ENCODE measurements at regions not wholly inside any gene's neighbourhood (a gene's known extent, or its start where the extent isn't known, plus 50 kb on each side); places are given as distances from the start of the nearest gene placed in this dataset.

GRCh38 chr2:153068052-153068451, 349.6 kb downstream of the ARL6IP6 start:
- no peaks in the 10 kb centered on the region for H3K4me1 ChIP-seq (ENCODE audit: control insufficient read depth, insufficient read depth, low read length)
- ChIA-PET POLR2A (no interaction called here), CTCF (no interaction called here)
- intact Hi-C loops (cut with micrococcal nuclease; ENCODE audit: unreplicated experiment) (no loop called here), in situ Hi-C loops (cut with HindIII; ENCODE audit: low pct_unique_long_range_greater_than_20kb, low sequenced_read_pairs) (no loop called here)
- no peak for DNase-seq (ENCODE audit: low read depth, low spot score)
- H3K27me3 ChIP-seq (ENCODE audit: control insufficient read depth, insufficient read depth, low read length): no peaks in the 10 kb centered on the region
- no peak overlapping the region for H3K4me3 ChIP-seq (ENCODE audit: low read depth in 2 of 2, low read length in 2 of 2)
- no TSS peak for BruUV-seq (replicated peaks)
- H3K27ac ChIP-seq (ENCODE audit: low read length): no peak overlapping the region
- ATAC-seq: no peak
- H3K9me3 ChIP-seq (ENCODE audit: control insufficient read depth, insufficient read depth, low read depth, low read length): no peaks in the 10 kb centered on the region
- TF ChIP-seq POLR2AphosphoS5 (IDR thresholded peaks at IDR 0.05; ENCODE audit: low read depth, low read length): no peak
- TF ChIP-seq TCF7L2 (IDR thresholded peaks at IDR 0.05; ENCODE audit: low read depth, low read length): no peak
- no peaks in the 10 kb centered on the region for H3K36me3 ChIP-seq (ENCODE audit: control insufficient read depth, insufficient read depth, low read length)

- no TSS peak for BruUV-seq (replicated peaks)
- ChIA-PET CTCF (no interaction called here), POLR2A (no interaction called here)
- ATAC-seq (peak; percentile 84), DNase-seq (ENCODE audit: low read depth, low spot score) (peak; percentile 77)
- H3K4me1 ChIP-seq (ENCODE audit: control insufficient read depth, insufficient read depth, low read length): no peaks in the 10 kb centered on the region
- H3K4me3 ChIP-seq (ENCODE audit: low read depth in 2 of 2, low read length in 2 of 2): no peak overlapping the region
- no peaks in the 10 kb centered on the region for H3K9me3 ChIP-seq (ENCODE audit: control insufficient read depth, insufficient read depth, low read depth, low read length)
- in situ Hi-C loops (cut with HindIII; ENCODE audit: low pct_unique_long_range_greater_than_20kb, low sequenced_read_pairs) (no loop called here), intact Hi-C loops (cut with micrococcal nuclease; ENCODE audit: unreplicated experiment) (no loop called here)
- TF ChIP-seq REST (IDR thresholded peaks at IDR 0.05; ENCODE audit: insufficient read depth in 1 of 2, low read depth in 2 of 2, low read length in 1 of 2) (no peak), SIN3A (IDR thresholded peaks at IDR 0.05; ENCODE audit: borderline replicate concordance, insufficient read depth, low read depth, low read length) (no peak), TCF7L2 (IDR thresholded peaks at IDR 0.05; ENCODE audit: low read depth, low read length) (no peak), CTCF (IDR thresholded peaks at IDR 0.05) (no peak)
- H3K27ac ChIP-seq (ENCODE audit: low read length): no peak overlapping the region
- H3K36me3 ChIP-seq (ENCODE audit: control insufficient read depth, insufficient read depth, low read length): no peaks in the 10 kb centered on the region
- no peaks in the 10 kb centered on the region for H3K27me3 ChIP-seq (ENCODE audit: control insufficient read depth, insufficient read depth, low read length)
Measured at GRCh38 chr2:153059338-153060052, 341.1 kb downstream of the ARL6IP6 start.

- BruUV-seq (replicated peaks): no TSS peak
- Histone ChIP-seq H3K4me1 (ENCODE audit: control insufficient read depth, insufficient read depth, low read length) (no peaks in the 10 kb centered on the region), H3K27me3 (ENCODE audit: control insufficient read depth, insufficient read depth, low read length) (no peaks in the 10 kb centered on the region), H3K27ac (ENCODE audit: low read length) (no peak overlapping the region), H3K9me3 (ENCODE audit: control insufficient read depth, insufficient read depth, low read depth, low read length) (no peaks in the 10 kb centered on the region), H3K36me3 (ENCODE audit: control insufficient read depth, insufficient read depth, low read length) (no peaks in the 10 kb centered on the region), H3K4me3 (ENCODE audit: low read depth in 2 of 2, low read length in 2 of 2) (no peak overlapping the region)
- in situ Hi-C loops (cut with HindIII; ENCODE audit: low pct_unique_long_range_greater_than_20kb, low sequenced_read_pairs) (no loop called here), intact Hi-C loops (cut with micrococcal nuclease; ENCODE audit: unreplicated experiment) (no loop called here)
- ATAC-seq (no peak), DNase-seq (ENCODE audit: low read depth, low spot score) (no peak)
- no peak for TF ChIP-seq SIN3A (IDR thresholded peaks at IDR 0.05; ENCODE audit: borderline replicate concordance, insufficient read depth, low read depth, low read length)
- TF ChIP-seq REST (IDR thresholded peaks at IDR 0.05; ENCODE audit: insufficient read depth in 1 of 2, low read depth in 2 of 2, low read length in 1 of 2): no peak
- TF ChIP-seq TCF7L2 (IDR thresholded peaks at IDR 0.05; ENCODE audit: low read depth, low read length): no peak
- TF ChIP-seq CTCF (IDR thresholded peaks at IDR 0.05): no peak
- TF ChIP-seq POLR2AphosphoS5 (IDR thresholded peaks at IDR 0.05; ENCODE audit: low read depth, low read length): no peak
- ChIA-PET POLR2A (no interaction called here), CTCF (no interaction called here)
Measured at GRCh38 chr2:153057743-153058142, 339.3 kb downstream of the ARL6IP6 start.

All from Panc1 (cell line).